KMS-11 (cell line): ENCODE measurements at regions not wholly inside any gene's neighbourhood (a gene's known extent, or its start where the extent isn't known, plus 50 kb on each side); places are given as distances from the start of the nearest gene placed in this dataset.

ENCODE experiments used
- H2AFZ ChIP-seq: fragments of 200-600 bp; sonication (generic); 2 replicates; pipeline ENCODE4 v1.6.1; 2016; ENCODE audit warnings: antibody characterized with exemption, mixed run types, low read depth
- H3K27ac ChIP-seq: fragments of 200-600 bp; sonication (generic); 2 replicates; pipeline ENCODE4 v1.6.1; 2016; ENCODE audit warnings: mild to moderate bottlenecking, mixed run types
- H3K27me3 ChIP-seq: fragments of 200-600 bp; sonication (generic); 2 replicates; pipeline ENCODE4 v1.6.1; 2017; ENCODE audit warnings: mild to moderate bottlenecking, low read depth, mixed run types, moderate library complexity; ENCODE audit not compliant: insufficient read depth
- H3K36me3 ChIP-seq: fragments of 200-600 bp; sonication (generic); 2 replicates; pipeline ENCODE4 v1.6.1; 2017; ENCODE audit warnings: mild to moderate bottlenecking, mixed run types; ENCODE audit not compliant: insufficient read depth
- H3K4me1 ChIP-seq: fragments of 200-600 bp; sonication (generic); 2 replicates; pipeline ENCODE4 v1.6.1; 2016; ENCODE audit warnings: mild to moderate bottlenecking, low read depth, mixed run types; ENCODE audit not compliant: poor library complexity, severe bottlenecking
- H3K4me2 ChIP-seq: fragments of 200-600 bp; sonication (generic); 2 replicates; pipeline ENCODE4 v1.7.0; 2016; ENCODE audit warnings: mild to moderate bottlenecking, mixed run types
- H3K4me3 ChIP-seq: fragments of 200-600 bp; sonication (generic); IDR thresholded peaks from 2 replicates; pipeline ENCODE4 v1.6.1; 2017; ENCODE audit warnings: low read depth, low read length, mixed read lengths; ENCODE audit not compliant: insufficient read depth
- H3K79me2 ChIP-seq: fragments of 200-600 bp; sonication (generic); 2 replicates; pipeline ENCODE4 v1.6.1; 2016; ENCODE audit warnings: low read depth, mixed run types; ENCODE audit not compliant: insufficient read depth
- H3K9ac ChIP-seq: fragments of 200-600 bp; sonication (generic); 2 replicates; pipeline ENCODE4 v1.6.1; 2016; ENCODE audit warnings: mild to moderate bottlenecking, mixed run types
- H4K20me1 ChIP-seq: fragments of 200-600 bp; sonication (generic); 2 replicates; pipeline ENCODE4 v1.6.1; 2016; ENCODE audit warnings: mild to moderate bottlenecking, mixed run types; ENCODE audit not compliant: insufficient read depth
- CTCF ChIP-seq: fragments of 200-600 bp; sonication (generic); conservative IDR thresholded peaks from 2 replicates; pipeline ENCODE4 v1.6.1; 2017; ENCODE audit warnings: low read depth, mild to moderate bottlenecking, antibody characterized with exemption, low read length, moderate library complexity, mixed read lengths

GRCh38 chr18:43213816-43214215 lies 63.5 kb downstream of the SYT4 start:
- Histone ChIP-seq H2AFZ (no peak overlapping the region), H3K27ac (no peak overlapping the region), H3K4me2 (no peak overlapping the region), H3K27me3 (no peaks in the 10 kb centered on the region), H3K4me1 (no peaks in the 10 kb centered on the region), H3K9ac (no peak overlapping the region), H4K20me1 (no peaks in the 10 kb centered on the region), H3K36me3 (no peaks in the 10 kb centered on the region), H3K79me2 (no peaks in the 10 kb centered on the region), H3K4me3 (no peak overlapping the region)
- no peak for TF ChIP-seq CTCF

GRCh38 chr18:43211059-43211458 lies 66.2 kb downstream of the SYT4 start:
- Histone ChIP-seq H4K20me1 (no peaks in the 10 kb centered on the region; the same call in 1 of the 2 replicates), H3K79me2 (no peaks in the 10 kb centered on the region), H3K27ac (no peak overlapping the region), H3K36me3 (no peaks in the 10 kb centered on the region), H3K4me2 (no peak overlapping the region), H3K9ac (no peak overlapping the region), H3K4me3 (no peak overlapping the region), H3K27me3 (no peaks in the 10 kb centered on the region), H3K4me1 (no peaks in the 10 kb centered on the region), H2AFZ (no peak overlapping the region)
- TF ChIP-seq CTCF: no peak

GRCh38 chr18:43195421-43195820 lies 79.9 kb upstream of the RIT2 start:
- no peak overlapping the region for H3K4me2 ChIP-seq
- no peaks in the 10 kb centered on the region for H4K20me1 ChIP-seq
- no peaks in the 10 kb centered on the region for H3K79me2 ChIP-seq
- no peaks in the 10 kb centered on the region for H3K27me3 ChIP-seq
- no peaks in the 10 kb centered on the region for H3K4me1 ChIP-seq
- H3K36me3 ChIP-seq: no peaks in the 10 kb centered on the region
- H3K4me3 ChIP-seq: no peak overlapping the region
- no peak for TF ChIP-seq CTCF
- H2AFZ ChIP-seq: no peak overlapping the region
- H3K9ac ChIP-seq: no peak overlapping the region
- H3K27ac ChIP-seq: no peak overlapping the region

- no peak overlapping the region for H3K4me2 ChIP-seq
- H3K79me2 ChIP-seq: no peaks in the 10 kb centered on the region
- no peak overlapping the region for H2AFZ ChIP-seq
- no peak for TF ChIP-seq CTCF
- no peaks in the 10 kb centered on the region for H3K36me3 ChIP-seq
- H3K27ac ChIP-seq: no peak overlapping the region
- no peak overlapping the region for H3K4me3 ChIP-seq
- no peaks in the 10 kb centered on the region for H3K27me3 ChIP-seq
- H4K20me1 ChIP-seq: no peaks in the 10 kb centered on the region
- H3K9ac ChIP-seq: no peak overlapping the region
- no peaks in the 10 kb centered on the region for H3K4me1 ChIP-seq
These were observed 77.9 kb upstream of the RIT2 start for GRCh38 chr18:43193336-43193735.

GRCh38 chr18:43192408-43192807 lies 76.9 kb upstream of the RIT2 start:
- H3K79me2 ChIP-seq: no peaks in the 10 kb centered on the region
- H2AFZ ChIP-seq: no peak overlapping the region
- no peaks in the 10 kb centered on the region for H3K27me3 ChIP-seq
- no peaks in the 10 kb centered on the region for H3K4me1 ChIP-seq
- no peak overlapping the region for H3K9ac ChIP-seq
- TF ChIP-seq CTCF: no peak
- H3K36me3 ChIP-seq: no peaks in the 10 kb centered on the region
- H3K4me3 ChIP-seq: no peak overlapping the region
- no peak overlapping the region for H3K27ac ChIP-seq
- H3K4me2 ChIP-seq: no peak overlapping the region
- H4K20me1 ChIP-seq: no peaks in the 10 kb centered on the region
